VCaP (cell line): ENCODE measurements at regions not wholly inside any gene's neighbourhood (a gene's known extent, or its start where the extent isn't known, plus 50 kb on each side); places are given as distances from the start of the nearest gene placed in this dataset.

ENCODE experiments used
- H3K27ac ChIP-seq: fragments of 450-650 bp; 2 replicates; pipeline ENCODE4 v1.5.1; 2017
- CTCF ChIP-seq: fragments of 450-650 bp; conservative IDR thresholded peaks from 2 replicates; pipeline ENCODE4 v1.5.1; 2017; ENCODE audit warnings: mild to moderate bottlenecking, moderate library complexity

GRCh38 chr14:48384821-48385220 is 709.4 kb upstream of the MDGA2 start:
- H3K27ac ChIP-seq: no peak overlapping the region
- no peak for TF ChIP-seq CTCF

GRCh38 chr14:48382961-48383360 is 707.6 kb upstream of the MDGA2 start:
- TF ChIP-seq CTCF: no peak
- no peak overlapping the region for H3K27ac ChIP-seq

GRCh38 chr14:48378541-48378940 is 703.1 kb upstream of the MDGA2 start:
- no peak for TF ChIP-seq CTCF
- H3K27ac ChIP-seq: no peak overlapping the region

GRCh38 chr14:48373981-48374380 is 698.6 kb upstream of the MDGA2 start:
- no peak overlapping the region for H3K27ac ChIP-seq
- TF ChIP-seq CTCF: no peak

GRCh38 chr14:48350971-48351370 is 675.6 kb upstream of the MDGA2 start:
- no peak for TF ChIP-seq CTCF
- H3K27ac ChIP-seq: no peak overlapping the region

- H3K27ac ChIP-seq: no peak overlapping the region
- TF ChIP-seq CTCF: no peak
Observed at GRCh38 chr14:48349689-48350088, 674.3 kb upstream of the MDGA2 start.

- H3K27ac ChIP-seq: no peak overlapping the region
- TF ChIP-seq CTCF: no peak
Observed at GRCh38 chr14:48341069-48341468, 665.7 kb upstream of the MDGA2 start.
